DOHH2 (cell line): ENCODE measurements at regions not wholly inside any gene's neighbourhood (a gene's known extent, or its start where the extent isn't known, plus 50 kb on each side); places are given as distances from the start of the nearest gene placed in this dataset.

ENCODE experiments used
- H3F3A ChIP-seq: fragments of 200-600 bp; sonication (generic), shearing (Covaris generic); 2 replicates; pipeline ENCODE4 v1.6.0; 2016; ENCODE audit warnings: antibody characterized with exemption, mild to moderate bottlenecking; ENCODE audit not compliant: control insufficient read depth, insufficient read depth
- H3K27ac ChIP-seq: fragments of 200-600 bp; sonication (generic); 2 replicates; pipeline ENCODE4 v1.5.1; 2014; ENCODE audit warnings: low read depth, mild to moderate bottlenecking, low read length, moderate library complexity
- H3K27me3 ChIP-seq: fragments of 200-600 bp; sonication (generic); 2 replicates; pipeline ENCODE4 v1.6.1; 2014; ENCODE audit warnings: mild to moderate bottlenecking, low read length, mixed read lengths; ENCODE audit not compliant: control insufficient read depth
- H3K36me3 ChIP-seq: fragments of 200-600 bp; sonication (generic); 2 replicates; pipeline ENCODE4 v1.6.1; 2014; ENCODE audit warnings: mild to moderate bottlenecking, low read length, moderate library complexity, mixed read lengths; ENCODE audit not compliant: control insufficient read depth
- H3K4me1 ChIP-seq: fragments of 200-600 bp; sonication (generic); 2 replicates; pipeline ENCODE4 v1.6.1; 2014; ENCODE audit warnings: mild to moderate bottlenecking, low read length, mixed read lengths; ENCODE audit not compliant: control insufficient read depth
- H3K4me2 ChIP-seq: fragments of 200-600 bp; sonication (generic); 2 replicates; pipeline ENCODE4 v1.6.0; 2014; ENCODE audit warnings: mild to moderate bottlenecking, low read length, moderate library complexity
- H3K4me3 ChIP-seq: fragments of 200-600 bp; sonication (generic); 2 replicates; pipeline ENCODE4 v1.5.1; 2014; ENCODE audit warnings: mild to moderate bottlenecking, low read length, mixed read lengths
- H3K79me2 ChIP-seq: fragments of 200-600 bp; sonication (generic); 2 replicates; pipeline ENCODE4 v1.6.1; 2014; ENCODE audit warnings: mild to moderate bottlenecking, low read length, mixed read lengths; ENCODE audit not compliant: control insufficient read depth
- H3K9me2 ChIP-seq: fragments of 200-600 bp; sonication (generic); replicated peaks from 2 replicates; pipeline ENCODE4 v1.6.1; 2014; ENCODE audit warnings: mild to moderate bottlenecking, low read length, mixed read lengths; ENCODE audit not compliant: control insufficient read depth
- H3K9me3 ChIP-seq: fragments of 200-600 bp; sonication (generic); 2 replicates; pipeline ENCODE4 v1.6.1; 2014; ENCODE audit warnings: antibody characterized with exemption, low read length, mixed read lengths; ENCODE audit not compliant: control insufficient read depth, insufficient read depth
- H4K20me1 ChIP-seq: fragments of 200-600 bp; sonication (generic); 2 replicates; pipeline ENCODE4 v1.6.0; 2014; ENCODE audit warnings: low read depth, mild to moderate bottlenecking, antibody characterized with exemption, low read length, moderate library complexity; ENCODE audit not compliant: control insufficient read depth, insufficient read depth
- CTCF ChIP-seq: fragments of 200-600 bp; sonication (generic); IDR thresholded peaks from one replicate; pipeline ENCODE4 v1.5.1; 2014; ENCODE audit warnings: antibody characterized with exemption, mild to moderate bottlenecking, low read depth, low read length; ENCODE audit not compliant: poor library complexity, severe bottlenecking
- EZH2phosphoT487 ChIP-seq: fragments of 200-600 bp; sonication (generic); IDR thresholded peaks from 2 replicates; pipeline ENCODE4 v1.6.1; 2017; ENCODE audit warnings: borderline replicate concordance, mild to moderate bottlenecking, antibody characterized with exemption, low read length, moderate library complexity, mixed read lengths

- Histone ChIP-seq H3K36me3 (no peaks in the 10 kb centered on the region), H3K9me3 (no peaks in the 10 kb centered on the region), H3K4me2 (no peak overlapping the region), H3K9me2 (no peaks in the 10 kb centered on the region), H4K20me1 (no peaks in the 10 kb centered on the region), H3K27me3 (no peaks in the 10 kb centered on the region), H3K79me2 (no peaks in the 10 kb centered on the region), H3K4me1 (peaks cover 19% of the 10 kb centered on the region), H3K27ac (no peak overlapping the region), H3K4me3 (no peak overlapping the region), H3F3A (no peaks in the 10 kb centered on the region)
- TF ChIP-seq EZH2phosphoT487 (no peak), CTCF (no peak)
Measured at GRCh38 chr5:159752622-159753275, 163.5 kb upstream of the ADRA1B start.

- TF ChIP-seq CTCF (no peak), EZH2phosphoT487 (no peak)
- Histone ChIP-seq H3K27me3 (no peaks in the 10 kb centered on the region; the same call in 1 of the 2 replicates), H3K9me2 (no peaks in the 10 kb centered on the region), H3K4me3 (no peak overlapping the region), H3K4me1 (no peaks in the 10 kb centered on the region), H4K20me1 (no peaks in the 10 kb centered on the region), H3K27ac (no peak overlapping the region), H3F3A (no peaks in the 10 kb centered on the region), H3K9me3 (no peaks in the 10 kb centered on the region), H3K4me2 (no peak overlapping the region), H3K79me2 (no peaks in the 10 kb centered on the region), H3K36me3 (no peaks in the 10 kb centered on the region)
Measured at GRCh38 chr5:159758189-159758588, 158.1 kb upstream of the ADRA1B start.

DNA sequence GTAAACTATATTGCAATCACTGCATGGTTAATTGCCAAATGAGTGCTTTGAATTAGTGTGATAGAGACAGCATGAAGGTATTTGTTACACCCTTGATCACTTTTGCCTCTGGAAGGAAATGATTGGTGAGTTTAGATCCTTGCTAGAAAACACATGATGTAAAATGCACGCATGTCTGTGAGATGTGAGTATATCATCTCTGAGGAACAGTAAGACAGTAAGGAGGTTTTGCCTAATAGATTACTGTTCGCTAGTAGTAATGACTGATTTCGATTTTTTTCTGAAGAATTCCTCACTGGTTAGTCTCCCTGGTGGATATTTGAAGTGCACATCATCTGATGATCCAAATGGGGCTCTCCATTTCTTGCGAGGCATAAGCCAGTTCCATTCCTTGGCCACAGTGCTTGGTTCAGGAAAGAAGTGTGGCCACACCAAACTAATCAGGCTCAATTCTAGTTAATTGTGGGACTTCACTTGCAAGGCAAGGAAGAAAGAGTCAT lies 156.4 kb upstream of the ADRA1B start:
- no peak overlapping the region for H3K4me2 ChIP-seq
- H3K9me2 ChIP-seq, result no peaks in the 10 kb centered on the region
- H3K36me3 ChIP-seq, result no peaks in the 10 kb centered on the region
- H4K20me1 ChIP-seq, result no peaks in the 10 kb centered on the region
- no peak overlapping the region for H3K27ac ChIP-seq
- no peak for TF ChIP-seq CTCF
- H3K27me3 ChIP-seq, result no peaks in the 10 kb centered on the region; the same call in 1 of the 2 replicates
- H3K9me3 ChIP-seq, result no peaks in the 10 kb centered on the region
- 0 out of 2 replicates have a peak, but pooled peaks cover 3% of the 10 kb centered on the region for H3K4me1 ChIP-seq
- no peaks in the 10 kb centered on the region for H3F3A ChIP-seq
- no peak overlapping the region for H3K4me3 ChIP-seq
- H3K79me2 ChIP-seq, result no peaks in the 10 kb centered on the region
